ENCODE measurements at regions not wholly inside any gene's neighbourhood (a gene's known extent, or its start where the extent isn't known, plus 50 kb on each side); places are given as distances from the start of the nearest gene placed in this dataset.

GRCh38 chr13:106310291-106310865 is 225.1 kb downstream of the EFNB2 start:
- H3K9me3 Mint-ChIP-seq = peaks cover 15% of the 10 kb centered on the region
- Histone ChIP-seq H3K27ac (ENCODE audit: low read depth) (no peak overlapping the region), H3K36me3 (ENCODE audit: insufficient read depth) (no peaks in the 10 kb centered on the region), H3K27me3 (ENCODE audit: insufficient read depth) (no peaks in the 10 kb centered on the region), H3K4me2 (no peak overlapping the region), H3F3A (replicated peaks; ENCODE audit: low read depth) (no peaks in the 10 kb centered on the region), H4K20me1 (replicated peaks; ENCODE audit: insufficient read depth) (no peaks in the 10 kb centered on the region), H3K4me3 (no peak overlapping the region), H2AFZ (no peak overlapping the region), H3K79me2 (replicated peaks; ENCODE audit: insufficient read depth) (no peaks in the 10 kb centered on the region), H3K9me2 (ENCODE audit: insufficient read depth) (no peaks in the 10 kb centered on the region), H3K4me1 (ENCODE audit: insufficient read depth) (no peaks in the 10 kb centered on the region)
- no peak for DNase-seq (ENCODE audit: low spot score)
- H3K4me3 Mint-ChIP-seq = no peak overlapping the region
- no peak for ATAC-seq
- no peak overlapping the region for H3K27ac Mint-ChIP-seq
- TF ChIP-seq ETS1 (IDR thresholded peaks at IDR 0.05) (no peak), NANOG (IDR thresholded peaks at IDR 0.05; ENCODE audit: borderline replicate concordance) (no peak), CREB1 (CRISPR knock-in tag; IDR thresholded peaks at IDR 0.05; ENCODE audit: low read depth) (no peak), EZH2phosphoT487 (IDR thresholded peaks at IDR 0.05; ENCODE audit: unreplicated experiment) (no peak), POLR2AphosphoS5 (IDR thresholded peaks at IDR 0.05; ENCODE audit: low read depth) (no peak), ZNF114 (CRISPR knock-in tag; IDR thresholded peaks at IDR 0.05) (no peak), JUNB (IDR thresholded peaks at IDR 0.05; ENCODE audit: unreplicated experiment) (no peak), EZH2 (IDR thresholded peaks at IDR 0.05; ENCODE audit: low read depth, unreplicated experiment) (no peak)
- TF ChIP-seq, protein P1, sequence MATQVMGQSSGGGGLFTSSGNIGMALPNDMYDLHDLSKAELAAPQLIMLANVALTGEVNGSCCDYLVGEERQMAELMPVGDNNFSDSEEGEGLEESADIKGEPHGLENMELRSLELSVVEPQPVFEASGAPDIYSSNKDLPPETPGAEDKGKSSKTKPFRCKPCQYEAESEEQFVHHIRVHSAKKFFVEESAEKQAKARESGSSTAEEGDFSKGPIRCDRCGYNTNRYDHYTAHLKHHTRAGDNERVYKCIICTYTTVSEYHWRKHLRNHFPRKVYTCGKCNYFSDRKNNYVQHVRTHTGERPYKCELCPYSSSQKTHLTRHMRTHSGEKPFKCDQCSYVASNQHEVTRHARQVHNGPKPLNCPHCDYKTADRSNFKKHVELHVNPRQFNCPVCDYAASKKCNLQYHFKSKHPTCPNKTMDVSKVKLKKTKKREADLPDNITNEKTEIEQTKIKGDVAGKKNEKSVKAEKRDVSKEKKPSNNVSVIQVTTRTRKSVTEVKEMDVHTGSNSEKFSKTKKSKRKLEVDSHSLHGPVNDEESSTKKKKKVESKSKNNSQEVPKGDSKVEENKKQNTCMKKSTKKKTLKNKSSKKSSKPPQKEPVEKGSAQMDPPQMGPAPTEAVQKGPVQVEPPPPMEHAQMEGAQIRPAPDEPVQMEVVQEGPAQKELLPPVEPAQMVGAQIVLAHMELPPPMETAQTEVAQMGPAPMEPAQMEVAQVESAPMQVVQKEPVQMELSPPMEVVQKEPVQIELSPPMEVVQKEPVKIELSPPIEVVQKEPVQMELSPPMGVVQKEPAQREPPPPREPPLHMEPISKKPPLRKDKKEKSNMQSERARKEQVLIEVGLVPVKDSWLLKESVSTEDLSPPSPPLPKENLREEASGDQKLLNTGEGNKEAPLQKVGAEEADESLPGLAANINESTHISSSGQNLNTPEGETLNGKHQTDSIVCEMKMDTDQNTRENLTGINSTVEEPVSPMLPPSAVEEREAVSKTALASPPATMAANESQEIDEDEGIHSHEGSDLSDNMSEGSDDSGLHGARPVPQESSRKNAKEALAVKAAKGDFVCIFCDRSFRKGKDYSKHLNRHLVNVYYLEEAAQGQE (IDR thresholded peaks at IDR 0.05; ENCODE audit: unreplicated experiment) = no peak
- TF ChIP-seq, protein P2, sequence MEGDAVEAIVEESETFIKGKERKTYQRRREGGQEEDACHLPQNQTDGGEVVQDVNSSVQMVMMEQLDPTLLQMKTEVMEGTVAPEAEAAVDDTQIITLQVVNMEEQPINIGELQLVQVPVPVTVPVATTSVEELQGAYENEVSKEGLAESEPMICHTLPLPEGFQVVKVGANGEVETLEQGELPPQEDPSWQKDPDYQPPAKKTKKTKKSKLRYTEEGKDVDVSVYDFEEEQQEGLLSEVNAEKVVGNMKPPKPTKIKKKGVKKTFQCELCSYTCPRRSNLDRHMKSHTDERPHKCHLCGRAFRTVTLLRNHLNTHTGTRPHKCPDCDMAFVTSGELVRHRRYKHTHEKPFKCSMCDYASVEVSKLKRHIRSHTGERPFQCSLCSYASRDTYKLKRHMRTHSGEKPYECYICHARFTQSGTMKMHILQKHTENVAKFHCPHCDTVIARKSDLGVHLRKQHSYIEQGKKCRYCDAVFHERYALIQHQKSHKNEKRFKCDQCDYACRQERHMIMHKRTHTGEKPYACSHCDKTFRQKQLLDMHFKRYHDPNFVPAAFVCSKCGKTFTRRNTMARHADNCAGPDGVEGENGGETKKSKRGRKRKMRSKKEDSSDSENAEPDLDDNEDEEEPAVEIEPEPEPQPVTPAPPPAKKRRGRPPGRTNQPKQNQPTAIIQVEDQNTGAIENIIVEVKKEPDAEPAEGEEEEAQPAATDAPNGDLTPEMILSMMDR (conservative IDR thresholded peaks at IDR 0.05; ENCODE audit: low read depth in 2 of 2) = no peak
- no peaks in the 10 kb centered on the region; the same call in 1 of the 3 replicates for H3K4me1 Mint-ChIP-seq
- H3K27me3 Mint-ChIP-seq (ENCODE audit: insufficient read depth, low read depth, poor library complexity) = no peaks in the 10 kb centered on the region
- peaks cover 18% of the 10 kb centered on the region for H3K36me3 Mint-ChIP-seq (ENCODE audit: low read depth)

Data from GM23338 (cell line).